HG03460 (cell line): ENCODE measurements at regions not wholly inside any gene's neighbourhood (a gene's known extent, or its start where the extent isn't known, plus 50 kb on each side); places are given as distances from the start of the nearest gene placed in this dataset.
"Not testable (repeated sequence)": the region's sequence is repeated elsewhere in the genome, so short reads cannot be mapped to it uniquely, and the experiment has no call there.

Experiments used
- ATAC-seq: cut with Tn5 transposase; IDR thresholded peaks from one replicate; pipeline ENCODE4 v1.9.1; 2021; ENCODE audit not compliant: unreplicated experiment

GRCh38 chr7:149608168-149608567 lies 110.6 kb upstream of the ZNF746 start:
- no peak for ATAC-seq

GRCh38 chr7:149607683-149608082 lies 110.1 kb upstream of the ZNF746 start:
- no peak for ATAC-seq

GRCh38 chr7:149606826-149607225 lies 109.2 kb upstream of the ZNF746 start:
- ATAC-seq = no peak

- no peak for ATAC-seq
Observed at GRCh38 chr7:149605696-149606095, 108.1 kb upstream of the ZNF746 start.

- no peak for ATAC-seq
Observed at GRCh38 chr7:149604521-149604920, 106.9 kb upstream of the ZNF746 start.

- ATAC-seq = peak; percentile 92
Observed at GRCh38 chr7:149600669-149601330, 103.2 kb upstream of the ZNF746 start.

- peak; percentile 36 for ATAC-seq
Observed at GRCh38 chr7:149599636-149600206, 102.1 kb upstream of the ZNF746 start.

- no peak for ATAC-seq
Observed at GRCh38 chr7:149598721-149599308, 101.2 kb upstream of the ZNF746 start.

- not testable (repeated sequence) for ATAC-seq
Observed at GRCh38 chr7:149597789-149598188, 100.2 kb upstream of the ZNF746 start.

- ATAC-seq = no peak
Observed at GRCh38 chr7:149595541-149595940, 97.9 kb upstream of the ZNF746 start.

- ATAC-seq = no peak
Observed at GRCh38 chr7:149595078-149595477, 97.5 kb upstream of the ZNF746 start.

GRCh38 chr7:149588930-149589329 lies 91.3 kb upstream of the ZNF746 start:
- no peak for ATAC-seq

- no peak for ATAC-seq
Observed at GRCh38 chr7:149586646-149587645, 89.3 kb upstream of the ZNF746 start.

GRCh38 chr7:149584530-149584929 lies 86.9 kb upstream of the ZNF746 start:
- ATAC-seq = no peak

- ATAC-seq = no peak
Observed at GRCh38 chr7:149584009-149584408, 86.4 kb upstream of the ZNF746 start.

- no peak for ATAC-seq
Observed at GRCh38 chr7:149580328-149580727, 82.7 kb upstream of the ZNF746 start.

GRCh38 chr7:149579365-149579764 lies 81.8 kb upstream of the ZNF746 start:
- not testable (repeated sequence) for ATAC-seq

GRCh38 chr7:149574428-149574827 lies 76.8 kb upstream of the ZNF746 start:
- not testable (repeated sequence) for ATAC-seq

- no peak for ATAC-seq
Observed at GRCh38 chr7:149573519-149573918, 75.9 kb upstream of the ZNF746 start.

GRCh38 chr7:149572920-149573319 lies 75.3 kb upstream of the ZNF746 start:
- ATAC-seq = not testable (repeated sequence)

GRCh38 chr7:149570784-149571183 lies 73.2 kb upstream of the ZNF746 start:
- no peak for ATAC-seq
